Neural progenitor cell (in vitro differentiated cells): ENCODE measurements at regions not wholly inside any gene's neighbourhood (a gene's known extent, or its start where the extent isn't known, plus 50 kb on each side); places are given as distances from the start of the nearest gene placed in this dataset.
A peak's percentile ranks its signal among the peaks of the same experiment; 100 is the strongest.

Experiments used
- DNase-seq: peaks from one replicate; pipeline ENCODE4 v3.0.0-alpha.2; 2016; ENCODE audit warnings: low spot score
- H2AFZ ChIP-seq: fragments of 200-600 bp; sonication (generic); replicated peaks from 2 replicates; pipeline ENCODE4 v1.6.1; 2016; ENCODE audit warnings: antibody characterized with exemption
- H3F3A ChIP-seq: fragments of 200-600 bp; sonication (generic); 2 replicates; pipeline ENCODE4 v1.6.1; 2016; ENCODE audit warnings: antibody characterized with exemption, low read depth
- H3K27ac ChIP-seq: fragments of 200-600 bp; sonication (generic); 2 replicates; pipeline ENCODE4 v1.5.1; 2016; ENCODE audit warnings: mild to moderate bottlenecking
- H3K27me3 ChIP-seq: fragments of 200-600 bp; sonication (generic); 2 replicates; pipeline ENCODE4 v1.6.1; 2016; ENCODE audit warnings: mild to moderate bottlenecking, moderate library complexity
- H3K36me3 ChIP-seq: fragments of 200-600 bp; sonication (generic); 2 replicates; pipeline ENCODE4 v1.5.1; 2016
- H3K4me1 ChIP-seq: fragments of 200-600 bp; sonication (generic); 2 replicates; pipeline ENCODE4 v1.6.1; 2016; ENCODE audit warnings: mixed run types
- H3K4me2 ChIP-seq: fragments of 200-600 bp; sonication (generic); 2 replicates; pipeline ENCODE4 v1.6.1; 2016
- H3K4me3 ChIP-seq: fragments of 200-600 bp; sonication (generic); 2 replicates; pipeline ENCODE4 v1.5.1; 2016
- H3K79me2 ChIP-seq: fragments of 200-600 bp; sonication (generic); 2 replicates; pipeline ENCODE4 v1.6.1; 2016; ENCODE audit warnings: low read depth
- H3K9ac ChIP-seq: fragments of 200-600 bp; sonication (generic); 2 replicates; pipeline ENCODE4 v1.6.1; 2016
- H3K9me3 ChIP-seq: fragments of 200-600 bp; sonication (generic); 2 replicates; pipeline ENCODE4 v1.5.1; 2016; ENCODE audit warnings: low read depth
- H4K20me1 ChIP-seq: fragments of 200-600 bp; sonication (generic); 2 replicates; pipeline ENCODE4 v1.6.1; 2016; ENCODE audit warnings: low read depth
- H3K27ac Mint-ChIP-seq: 3 replicates; pipeline ENCODE4 v1.8.0; 2021; ENCODE audit warnings: mixed read lengths
- H3K27me3 Mint-ChIP-seq: 2 replicates; pipeline ENCODE4 v1.8.0; 2022; ENCODE audit warnings: low read depth, mild to moderate bottlenecking, inconsistent platforms, moderate library complexity, mixed read lengths; ENCODE audit not compliant: insufficient read depth
- H3K36me3 Mint-ChIP-seq: 3 replicates; pipeline ENCODE4 v1.8.0; 2021; ENCODE audit warnings: mixed read lengths
- H3K4me1 Mint-ChIP-seq: 3 replicates; pipeline ENCODE4 v1.8.0; 2021; ENCODE audit warnings: mixed read lengths
- H3K4me3 Mint-ChIP-seq: 3 replicates; pipeline ENCODE4 v1.8.0; 2021; ENCODE audit warnings: mild to moderate bottlenecking, moderate library complexity, mixed read lengths
- H3K9me3 Mint-ChIP-seq: 3 replicates; pipeline ENCODE4 v1.8.0; 2020; ENCODE audit warnings: mixed read lengths
- CTCF ChIP-seq: fragments of 200-600 bp; sonication (generic); IDR thresholded peaks from 2 replicates; pipeline ENCODE4 v1.5.1; 2017; ENCODE audit warnings: antibody characterized with exemption, mild to moderate bottlenecking
- EZH2 ChIP-seq: fragments of 200-600 bp; sonication (generic); IDR thresholded peaks from 2 replicates; pipeline ENCODE4 v1.6.1; 2017; ENCODE audit warnings: antibody characterized with exemption, mild to moderate bottlenecking, moderate library complexity
- EZH2phosphoT487 ChIP-seq: fragments of 200-600 bp; sonication (generic); IDR thresholded peaks from 2 replicates; pipeline ENCODE4 v1.6.1; 2017; ENCODE audit warnings: antibody characterized with exemption

GRCh38 chr10:130935128-130935439 lies 376.4 kb downstream of the TCERG1L start:
- Histone ChIP-seq H3K4me2 (peak overlapping the region; percentile 42), H3K9me3 (no peaks in the 10 kb centered on the region), H3K4me1 (peaks cover 14% of the 10 kb centered on the region), H2AFZ (no peak overlapping the region), H4K20me1 (no peaks in the 10 kb centered on the region), H3K36me3 (no peaks in the 10 kb centered on the region), H3K27ac (no peak overlapping the region), H3K9ac (no peak overlapping the region), H3K4me3 (no peak overlapping the region), H3K27me3 (no peaks in the 10 kb centered on the region), H3K79me2 (no peaks in the 10 kb centered on the region), H3F3A (peaks cover 3% of the 10 kb centered on the region)
- Mint-ChIP-seq H3K36me3 (no peaks in the 10 kb centered on the region), H3K4me1 (peaks cover 21% of the 10 kb centered on the region), H3K4me3 (no peak overlapping the region), H3K27ac (no peak overlapping the region), H3K9me3 (no peaks in the 10 kb centered on the region), H3K27me3 (peaks cover 7% of the 10 kb centered on the region)
- DNase-seq: peak; percentile 64
- TF ChIP-seq EZH2 (no peak), CTCF (peak; percentile 9)

- Mint-ChIP-seq H3K27me3 (peaks cover 7% of the 10 kb centered on the region), H3K4me3 (no peak overlapping the region), H3K36me3 (no peaks in the 10 kb centered on the region), H3K27ac (no peak overlapping the region), H3K4me1 (peaks cover 21% of the 10 kb centered on the region), H3K9me3 (no peaks in the 10 kb centered on the region)
- peak; percentile 24 for DNase-seq
- Histone ChIP-seq H3K27ac (no peak overlapping the region), H3K27me3 (no peaks in the 10 kb centered on the region), H3K4me3 (no peak overlapping the region), H2AFZ (peak overlapping the region; percentile 32), H3K4me1 (peaks cover 14% of the 10 kb centered on the region), H3K79me2 (no peaks in the 10 kb centered on the region), H3F3A (peaks cover 3% of the 10 kb centered on the region), H3K9ac (no peak overlapping the region), H3K9me3 (no peaks in the 10 kb centered on the region), H4K20me1 (no peaks in the 10 kb centered on the region), H3K36me3 (no peaks in the 10 kb centered on the region), H3K4me2 (no peak overlapping the region)
- TF ChIP-seq CTCF (peak; percentile 27), EZH2phosphoT487 (no peak)
Observed at GRCh38 chr10:130935897-130936550, 375.5 kb downstream of the TCERG1L start.

- Histone ChIP-seq H3K9ac (no peak overlapping the region), H3K79me2 (no peaks in the 10 kb centered on the region), H3K4me3 (no peak overlapping the region), H3K36me3 (no peaks in the 10 kb centered on the region), H3K27ac (no peak overlapping the region), H3K4me2 (no peak overlapping the region), H3K27me3 (no peaks in the 10 kb centered on the region), H4K20me1 (no peaks in the 10 kb centered on the region), H2AFZ (no peak overlapping the region), H3K4me1 (peaks cover 14% of the 10 kb centered on the region), H3K9me3 (no peaks in the 10 kb centered on the region), H3F3A (peaks cover 3% of the 10 kb centered on the region)
- H3K9me3 Mint-ChIP-seq: no peaks in the 10 kb centered on the region
- H3K27me3 Mint-ChIP-seq: peaks cover 7% of the 10 kb centered on the region
- no peak overlapping the region for H3K27ac Mint-ChIP-seq
- TF ChIP-seq EZH2phosphoT487 (no peak), CTCF (no peak), EZH2 (no peak)
- H3K36me3 Mint-ChIP-seq: no peaks in the 10 kb centered on the region
- DNase-seq: no peak
- peaks cover 21% of the 10 kb centered on the region for H3K4me1 Mint-ChIP-seq
- H3K4me3 Mint-ChIP-seq: no peak overlapping the region
Observed at GRCh38 chr10:130936851-130937250, 374.7 kb downstream of the TCERG1L start.
